SU-DHL-6 (cell line): ENCODE measurements at regions not wholly inside any gene's neighbourhood (a gene's known extent, or its start where the extent isn't known, plus 50 kb on each side); places are given as distances from the start of the nearest gene placed in this dataset.

Source experiments
- H2AFZ ChIP-seq: fragments of 200-600 bp; sonication (generic); 2 replicates; pipeline ENCODE4 v1.6.1; 2014; ENCODE audit warnings: low read depth, mild to moderate bottlenecking, moderate library complexity, mixed read lengths, antibody characterized with exemption, low read length; ENCODE audit not compliant: severe bottlenecking
- H3F3A ChIP-seq: fragments of 200-600 bp; shearing (Covaris generic); 2 replicates; pipeline ENCODE4 v1.6.0; 2016; ENCODE audit warnings: antibody characterized with exemption, mild to moderate bottlenecking; ENCODE audit not compliant: insufficient read depth
- H3K27ac ChIP-seq: fragments of 200-600 bp; sonication (generic); 2 replicates; pipeline ENCODE4 v1.5.1; 2016; ENCODE audit warnings: low read depth, mild to moderate bottlenecking, low read length, moderate library complexity, mixed read lengths
- H3K27me3 ChIP-seq: fragments of 200-600 bp; sonication (generic), shearing (Covaris generic); 2 replicates; pipeline ENCODE4 v1.6.0; 2014; ENCODE audit warnings: mild to moderate bottlenecking, low read length
- H3K36me3 ChIP-seq: fragments of 200-600 bp; sonication (generic); 2 replicates; pipeline ENCODE4 v1.6.1; 2014; ENCODE audit warnings: mild to moderate bottlenecking, low read length, mixed read lengths
- H3K4me2 ChIP-seq: fragments of 300-600, 200-600 bp; shearing (Covaris generic), sonication (generic); 2 replicates; pipeline ENCODE4 v1.6.0; 2014; ENCODE audit warnings: low read length, low read depth, mild to moderate bottlenecking; ENCODE audit not compliant: poor library complexity, severe bottlenecking
- H3K4me3 ChIP-seq: fragments of 200-600 bp; sonication (generic); 2 replicates; pipeline ENCODE4 v1.5.1; 2014; ENCODE audit warnings: antibody characterized with exemption, low read length, mild to moderate bottlenecking, mixed read lengths; ENCODE audit not compliant: insufficient read depth, poor library complexity, severe bottlenecking
- H3K79me2 ChIP-seq: fragments of 200-600 bp; sonication (generic); 2 replicates; pipeline ENCODE4 v1.6.1; 2014; ENCODE audit warnings: mild to moderate bottlenecking, low read length, moderate library complexity; ENCODE audit not compliant: insufficient read depth
- H3K9ac ChIP-seq: fragments of 200-600 bp; sonication (generic); 2 replicates; pipeline ENCODE4 v1.7.0; 2014; ENCODE audit warnings: mild to moderate bottlenecking, low read length
- H3K9me2 ChIP-seq: fragments of 200-600 bp; sonication (generic); replicated peaks from 2 replicates; pipeline ENCODE4 v1.6.1; 2014; ENCODE audit warnings: low read length; ENCODE audit not compliant: insufficient read depth
- H3K9me3 ChIP-seq: fragments of 200-600 bp; sonication (generic); 2 replicates; pipeline ENCODE4 v1.6.1; 2014; ENCODE audit warnings: low read length, mixed read lengths; ENCODE audit not compliant: insufficient read depth
- H4K20me1 ChIP-seq: fragments of 200-600 bp; sonication (generic); 2 replicates; pipeline ENCODE4 v1.6.1; 2014; ENCODE audit warnings: low read depth, mild to moderate bottlenecking, antibody characterized with exemption, low read length, moderate library complexity, mixed read lengths
- EZH2phosphoT487 ChIP-seq: fragments of 200-600 bp; sonication (generic), shearing (Covaris generic); conservative IDR thresholded peaks from 2 replicates; pipeline ENCODE4 v1.6.1; 2018; ENCODE audit warnings: mild to moderate bottlenecking, antibody characterized with exemption, low read length, moderate library complexity, mixed read lengths
- TF ChIP-seq, protein P1 (sequence below): fragments of 200-600 bp; sonication (generic); IDR thresholded peaks from one replicate; pipeline ENCODE4 v1.5.1; 2017; ENCODE audit warnings: antibody characterized with exemption, mild to moderate bottlenecking, low read length, moderate library complexity; ENCODE audit not compliant: insufficient read depth, poor library complexity, severe bottlenecking

DNA sequence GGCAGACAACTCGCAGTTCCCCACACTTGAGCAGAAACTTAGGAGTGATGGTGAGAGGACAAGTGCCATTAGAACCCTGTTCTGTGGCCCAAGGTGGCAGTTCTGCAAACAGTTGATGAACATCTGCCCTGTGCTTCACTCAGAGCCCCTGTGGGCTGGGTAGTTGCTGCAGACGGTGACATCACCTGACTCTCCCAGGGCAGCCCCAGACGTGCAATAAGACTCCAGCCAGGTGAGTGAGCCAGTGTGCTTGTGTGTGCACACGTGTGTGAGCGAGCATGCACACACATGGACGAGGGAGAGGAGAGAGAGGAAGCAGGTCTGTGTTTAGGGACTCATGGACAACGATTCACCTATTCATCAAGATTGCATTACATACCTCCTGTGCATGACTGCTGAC, 136.0 kb upstream of the GLI2 start:
- Histone ChIP-seq H3K9me2 (no peaks in the 10 kb centered on the region), H2AFZ (no peak overlapping the region), H3K27me3 (no peaks in the 10 kb centered on the region), H3K9ac (no peak overlapping the region), H3K4me3 (no peak overlapping the region), H3K27ac (no peak overlapping the region), H3K36me3 (no peaks in the 10 kb centered on the region), H3K9me3 (no peaks in the 10 kb centered on the region), H4K20me1 (no peaks in the 10 kb centered on the region), H3K79me2 (no peaks in the 10 kb centered on the region), H3K4me2 (no peak overlapping the region), H3F3A (no peaks in the 10 kb centered on the region)
- no peak for TF ChIP-seq EZH2phosphoT487
- TF ChIP-seq, protein P1, sequence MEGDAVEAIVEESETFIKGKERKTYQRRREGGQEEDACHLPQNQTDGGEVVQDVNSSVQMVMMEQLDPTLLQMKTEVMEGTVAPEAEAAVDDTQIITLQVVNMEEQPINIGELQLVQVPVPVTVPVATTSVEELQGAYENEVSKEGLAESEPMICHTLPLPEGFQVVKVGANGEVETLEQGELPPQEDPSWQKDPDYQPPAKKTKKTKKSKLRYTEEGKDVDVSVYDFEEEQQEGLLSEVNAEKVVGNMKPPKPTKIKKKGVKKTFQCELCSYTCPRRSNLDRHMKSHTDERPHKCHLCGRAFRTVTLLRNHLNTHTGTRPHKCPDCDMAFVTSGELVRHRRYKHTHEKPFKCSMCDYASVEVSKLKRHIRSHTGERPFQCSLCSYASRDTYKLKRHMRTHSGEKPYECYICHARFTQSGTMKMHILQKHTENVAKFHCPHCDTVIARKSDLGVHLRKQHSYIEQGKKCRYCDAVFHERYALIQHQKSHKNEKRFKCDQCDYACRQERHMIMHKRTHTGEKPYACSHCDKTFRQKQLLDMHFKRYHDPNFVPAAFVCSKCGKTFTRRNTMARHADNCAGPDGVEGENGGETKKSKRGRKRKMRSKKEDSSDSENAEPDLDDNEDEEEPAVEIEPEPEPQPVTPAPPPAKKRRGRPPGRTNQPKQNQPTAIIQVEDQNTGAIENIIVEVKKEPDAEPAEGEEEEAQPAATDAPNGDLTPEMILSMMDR, result no peak

DNA sequence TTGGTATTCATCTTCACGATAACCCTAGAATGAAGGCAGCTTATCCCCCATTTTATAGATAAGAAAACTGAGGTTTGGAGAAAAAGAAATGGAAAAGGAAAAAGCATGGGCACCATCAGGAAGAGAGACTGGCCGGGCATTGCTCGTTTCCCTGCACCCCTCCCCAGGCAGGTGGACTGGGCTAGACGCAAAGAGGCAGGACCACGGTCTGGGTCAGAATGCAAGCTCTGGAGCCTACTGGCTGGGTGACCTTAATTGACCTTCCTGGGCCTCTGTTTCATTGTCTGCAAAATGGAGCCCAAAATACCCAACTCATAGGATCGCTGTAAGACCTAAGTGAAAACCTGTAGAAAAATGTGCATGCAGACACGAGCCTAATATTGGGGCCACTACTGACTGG, 135.3 kb upstream of the GLI2 start:
- no peak overlapping the region for H3K4me3 ChIP-seq
- H3K9me2 ChIP-seq, result no peaks in the 10 kb centered on the region
- H3F3A ChIP-seq, result no peaks in the 10 kb centered on the region
- H2AFZ ChIP-seq, result no peak overlapping the region
- no peak for TF ChIP-seq EZH2phosphoT487
- TF ChIP-seq, protein P1, result no peak
- H3K9ac ChIP-seq, result no peak overlapping the region
- no peaks in the 10 kb centered on the region for H3K79me2 ChIP-seq
- H3K27ac ChIP-seq, result no peak overlapping the region
- H4K20me1 ChIP-seq, result no peaks in the 10 kb centered on the region
- H3K4me2 ChIP-seq, result no peak overlapping the region
- H3K27me3 ChIP-seq, result no peaks in the 10 kb centered on the region
- no peaks in the 10 kb centered on the region for H3K9me3 ChIP-seq
- H3K36me3 ChIP-seq, result no peaks in the 10 kb centered on the region

DNA sequence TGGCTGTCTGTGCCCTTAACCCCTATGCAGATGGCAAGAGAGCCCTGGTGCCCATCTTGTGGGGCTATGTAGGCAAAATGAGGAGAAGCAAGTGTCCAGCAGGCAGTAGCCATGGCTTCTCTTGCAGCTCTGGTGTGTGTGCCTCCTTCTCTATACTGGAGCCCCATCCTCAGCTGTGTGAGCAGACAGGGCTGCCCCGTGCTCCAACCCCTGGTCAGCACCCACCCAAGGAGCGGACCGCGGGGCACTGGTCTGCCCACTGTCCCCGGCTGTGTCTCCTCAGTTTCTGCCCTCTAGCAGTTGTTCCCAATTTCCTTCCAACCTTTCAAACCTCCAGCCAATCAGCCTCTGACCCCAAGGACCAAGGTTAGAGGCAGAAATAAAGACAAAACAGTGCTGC, 134.9 kb upstream of the GLI2 start:
- no peak for TF ChIP-seq EZH2phosphoT487
- TF ChIP-seq, protein P1, result no peak
- Histone ChIP-seq H3K9me3 (no peaks in the 10 kb centered on the region), H3K4me2 (no peak overlapping the region), H3K9ac (no peak overlapping the region), H3K4me3 (no peak overlapping the region), H2AFZ (no peak overlapping the region), H3K36me3 (no peaks in the 10 kb centered on the region), H3K79me2 (no peaks in the 10 kb centered on the region), H4K20me1 (no peaks in the 10 kb centered on the region), H3K27ac (no peak overlapping the region), H3K27me3 (no peaks in the 10 kb centered on the region), H3F3A (no peaks in the 10 kb centered on the region), H3K9me2 (no peaks in the 10 kb centered on the region)

DNA sequence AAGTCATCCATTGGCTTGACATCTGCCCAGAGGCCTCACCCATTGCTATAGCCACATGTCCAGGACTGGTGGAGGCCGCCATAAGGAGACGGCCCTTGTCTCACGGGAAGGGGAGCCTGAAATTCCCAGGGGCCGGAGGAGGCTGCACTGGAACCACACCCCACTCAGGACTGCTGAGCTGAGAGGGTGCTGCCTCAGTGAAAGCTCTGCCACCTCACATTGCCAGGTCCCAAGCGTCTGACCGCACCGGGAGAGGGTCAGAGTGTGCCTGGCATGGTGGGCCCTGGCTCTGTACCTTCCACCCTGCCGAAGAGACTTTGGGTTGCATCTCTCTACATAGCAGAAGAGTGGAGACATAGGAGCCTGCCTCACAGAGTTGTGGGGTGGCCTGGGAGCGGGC, 134.1 kb upstream of the GLI2 start:
- Histone ChIP-seq H3K36me3 (no peaks in the 10 kb centered on the region), H3K27ac (no peak overlapping the region), H3K4me2 (no peak overlapping the region), H3K27me3 (no peaks in the 10 kb centered on the region), H3K79me2 (no peaks in the 10 kb centered on the region), H3K9me3 (no peaks in the 10 kb centered on the region), H3K4me3 (no peak overlapping the region), H2AFZ (no peak overlapping the region), H4K20me1 (no peaks in the 10 kb centered on the region), H3K9me2 (no peaks in the 10 kb centered on the region), H3K9ac (no peak overlapping the region), H3F3A (no peaks in the 10 kb centered on the region)
- no peak for TF ChIP-seq EZH2phosphoT487
- TF ChIP-seq, protein P1, result no peak
